ENCODE measurements at regions not wholly inside any gene's neighbourhood (a gene's known extent, or its start where the extent isn't known, plus 50 kb on each side); places are given as distances from the start of the nearest gene placed in this dataset.

GRCh38 chr2:18426174-18426573 lies 134.3 kb downstream of the RDH14 start:
- TF ChIP-seq POLR2AphosphoS5 (IDR thresholded peaks at IDR 0.05; ENCODE audit: low read depth) (no peak), REST (IDR thresholded peaks at IDR 0.05; ENCODE audit: unreplicated experiment) (no peak), CTCF (conservative IDR thresholded peaks at IDR 0.05; ENCODE audit: low read depth in 2 of 2) (no peak), ZNF114 (CRISPR knock-in tag; IDR thresholded peaks at IDR 0.05) (no peak), ETS1 (IDR thresholded peaks at IDR 0.05) (no peak)
